HEK293T (cell line): ENCODE measurements at regions not wholly inside any gene's neighbourhood (a gene's known extent, or its start where the extent isn't known, plus 50 kb on each side); places are given as distances from the start of the nearest gene placed in this dataset.

Experiments
- ARNT ChIP-seq: fragments of 450-650 bp; IDR thresholded peaks from 2 replicates; pipeline ENCODE4 v1.6.1; 2017; ENCODE audit warnings: mild to moderate bottlenecking
- BHLHE40 ChIP-seq: fragments of 450-650 bp; IDR thresholded peaks from 2 replicates; pipeline ENCODE4 v1.6.1; 2016; ENCODE audit warnings: mild to moderate bottlenecking, moderate library complexity, borderline replicate concordance
- ELF4 ChIP-seq: fragments of 450-650 bp; IDR thresholded peaks from 2 replicates; pipeline ENCODE4 v1.6.1; 2017; ENCODE audit warnings: antibody characterized with exemption
- FOXA1 ChIP-seq: fragments of 450-650 bp; IDR thresholded peaks from 2 replicates; pipeline ENCODE4 v1.6.1; 2016; ENCODE audit warnings: mild to moderate bottlenecking
- FOXK2 ChIP-seq: fragments of 450-650 bp; IDR thresholded peaks from 2 replicates; pipeline ENCODE4 v1.6.1; 2016; ENCODE audit warnings: mild to moderate bottlenecking
- FOXM1 ChIP-seq: fragments of 450-650 bp; IDR thresholded peaks from 2 replicates; pipeline ENCODE4 v1.6.1; 2017; ENCODE audit warnings: mild to moderate bottlenecking, borderline replicate concordance
- HDGF ChIP-seq: fragments of 450-650 bp; IDR thresholded peaks from 2 replicates; pipeline ENCODE4 v1.6.1; 2017; ENCODE audit warnings: antibody characterized with exemption, borderline replicate concordance
- L3MBTL2 ChIP-seq: fragments of 450-650 bp; conservative IDR thresholded peaks from 2 replicates; pipeline ENCODE4 v1.6.1; 2016; ENCODE audit warnings: mild to moderate bottlenecking
- LEF1 ChIP-seq: fragments of 450-650 bp; IDR thresholded peaks from 2 replicates; pipeline ENCODE4 v1.6.1; 2017; ENCODE audit warnings: mild to moderate bottlenecking, borderline replicate concordance
- PKNOX1 ChIP-seq: fragments of 450-650 bp; IDR thresholded peaks from 2 replicates; pipeline ENCODE4 v1.6.1; 2016
- SP1 ChIP-seq: fragments of 450-650 bp; IDR thresholded peaks from 2 replicates; pipeline ENCODE4 v1.6.1; 2017
- SUZ12 ChIP-seq: fragments of 450-650 bp; IDR thresholded peaks from 2 replicates; pipeline ENCODE4 v1.6.1; 2016; ENCODE audit warnings: mild to moderate bottlenecking
- TARDBP ChIP-seq: fragments of 450-650 bp; IDR thresholded peaks from 2 replicates; pipeline ENCODE4 v1.6.1; 2016
- ZNF384 ChIP-seq: fragments of 450-650 bp; IDR thresholded peaks from 2 replicates; pipeline ENCODE4 v1.6.1; 2016

- TF ChIP-seq LEF1 = no peak
- TF ChIP-seq FOXM1 = no peak
- no peak for TF ChIP-seq TARDBP
- no peak for TF ChIP-seq SP1
- TF ChIP-seq FOXA1 = no peak
- TF ChIP-seq BHLHE40 = no peak
- TF ChIP-seq ELF4 = no peak
- no peak for TF ChIP-seq SUZ12
- TF ChIP-seq ZNF384 = no peak
- TF ChIP-seq PKNOX1 = no peak
- no peak for TF ChIP-seq FOXK2
- no peak for TF ChIP-seq L3MBTL2
- TF ChIP-seq ARNT = no peak
- no peak for TF ChIP-seq HDGF
Observed at GRCh38 chr5:82340799-82341198, 62.6 kb upstream of the RPS23 start.
